ENCODE measurements at regions not wholly inside any gene's neighbourhood (a gene's known extent, or its start where the extent isn't known, plus 50 kb on each side); places are given as distances from the start of the nearest gene placed in this dataset.
A peak's percentile ranks its signal among the peaks of the same experiment; 100 is the strongest.

- peak; percentile 71 for DNase-seq (ENCODE audit: extremely low read depth, low read depth)
- no peak for TF ChIP-seq CTCF (IDR thresholded peaks at IDR 0.05; ENCODE audit: low read depth, low read length)
These were observed 296.9 kb downstream of the SATB2 start for GRCh38 chr2:199160677-199161465.

GRCh38 chr2:199160081-199160480 is 297.7 kb downstream of the SATB2 start:
- no peak for TF ChIP-seq CTCF (IDR thresholded peaks at IDR 0.05; ENCODE audit: low read depth, low read length)

GRCh38 chr2:199148076-199148845 is 309.5 kb downstream of the SATB2 start:
- no peak for TF ChIP-seq CTCF (IDR thresholded peaks at IDR 0.05; ENCODE audit: low read depth, low read length)
- DNase-seq (ENCODE audit: extremely low read depth, low read depth) = no peak

More at GRCh38 chr2:199160081-199160480, 297.7 kb downstream of the SATB2 start:
- no peak for DNase-seq (ENCODE audit: extremely low read depth, low read depth)

GRCh38 chr2:199147216-199147615 is 310.5 kb downstream of the SATB2 start:
- TF ChIP-seq CTCF (IDR thresholded peaks at IDR 0.05; ENCODE audit: low read depth, low read length) = no peak
- DNase-seq (ENCODE audit: extremely low read depth, low read depth) = peak; percentile 50

GRCh38 chr2:199144546-199144945 is 313.2 kb downstream of the SATB2 start:
- DNase-seq (ENCODE audit: extremely low read depth, low read depth) = peak; percentile 68
- no peak for TF ChIP-seq CTCF (IDR thresholded peaks at IDR 0.05; ENCODE audit: low read depth, low read length)

- TF ChIP-seq CTCF (IDR thresholded peaks at IDR 0.05; ENCODE audit: low read depth, low read length) = no peak
These were observed 313.7 kb downstream of the SATB2 start for GRCh38 chr2:199144036-199144435.

GRCh38 chr2:199136681-199137080 is 321.1 kb downstream of the SATB2 start:
- no peak for TF ChIP-seq CTCF (IDR thresholded peaks at IDR 0.05; ENCODE audit: low read depth, low read length)
- DNase-seq (ENCODE audit: extremely low read depth, low read depth) = no peak

More at GRCh38 chr2:199144036-199144435, 313.7 kb downstream of the SATB2 start:
- no peak for DNase-seq (ENCODE audit: extremely low read depth, low read depth)
